IMR-90 (cell line): ENCODE measurements at regions not wholly inside any gene's neighbourhood (a gene's known extent, or its start where the extent isn't known, plus 50 kb on each side); places are given as distances from the start of the nearest gene placed in this dataset.

Experiments
- ATAC-seq: fragments of 200-7000 bp; cut with Tn5 transposase; 2 replicates; pipeline ENCODE4 v1.9.1; 2020; ENCODE audit warnings: low read depth, mild to moderate bottlenecking, moderate library complexity
- BruUV-seq: library from RNA; stranded (reverse); fragments of 400-500 nt; replicated peaks from 2 replicates; lab custom pipeline; 2021; lab: Mats Ljungman, UMichigan
- CTCF ChIA-PET: fragments of 300-600 bp; formaldehyde crosslinking; extraction: SDS; loops from one replicate; lab custom pipeline; 2021; ENCODE audit warnings: antibody characterized with exemption; lab: Yijun Ruan, JAX
- POLR2A ChIA-PET: fragments of 300-600 bp; sonication (Branson Sonifier 250); formaldehyde crosslinking; loops from one replicate; lab custom pipeline; 2022; ENCODE audit warnings: antibody characterized with exemption; ENCODE audit not compliant: unreplicated experiment; lab: Charles Lee
- DNase-seq: peaks from one replicate; pipeline ENCODE4 v3.0.0; 2013
- H2AFZ ChIP-seq: replicated peaks from 2 replicates; pipeline ENCODE3; 2013; ENCODE audit warnings: low read length, mild to moderate bottlenecking; ENCODE audit not compliant: poor library complexity
- H2AK5ac ChIP-seq: 2 replicates; pipeline ENCODE4 v1.6.1; 2013; ENCODE audit warnings: low read depth, low read length, inconsistent platforms
- H2AK9ac ChIP-seq: replicated peaks from 2 replicates; pipeline ENCODE3; 2013; ENCODE audit warnings: mild to moderate bottlenecking, low read depth, low read length, moderate library complexity; ENCODE audit not compliant: poor library complexity
- H2BK120ac ChIP-seq: 2 replicates; pipeline ENCODE4 v1.6.1; 2013; ENCODE audit warnings: low read depth, low read length, inconsistent platforms
- H2BK15ac ChIP-seq: 3 replicates; pipeline ENCODE4 v1.6.1; 2013; ENCODE audit warnings: low read depth, low read length, inconsistent platforms
- H2BK20ac ChIP-seq: 2 replicates; pipeline ENCODE4 v1.6.1; 2013; ENCODE audit warnings: low read depth, mild to moderate bottlenecking, inconsistent platforms, low read length, moderate library complexity
- H2BK5ac ChIP-seq: 2 replicates; pipeline ENCODE4 v1.6.1; 2013; ENCODE audit warnings: mild to moderate bottlenecking, low read depth, low read length, inconsistent platforms; ENCODE audit not compliant: poor library complexity, severe bottlenecking
- H3K14ac ChIP-seq: replicated peaks from 2 replicates; pipeline ENCODE4 v1.6.1; 2013; ENCODE audit warnings: low read depth, low read length, inconsistent platforms
- H3K18ac ChIP-seq: 2 replicates; pipeline ENCODE4 v1.6.1; 2013; ENCODE audit warnings: low read depth, low read length, control low read depth
- H3K23ac ChIP-seq: 2 replicates; pipeline ENCODE4 v1.6.1; 2013; ENCODE audit warnings: low read depth, low read length, inconsistent platforms
- H3K27ac ChIP-seq: 2 replicates; pipeline ENCODE4 v1.5.1; 2013; ENCODE audit warnings: mild to moderate bottlenecking, control low read depth, low read length; ENCODE audit not compliant: insufficient read depth
- H3K27me3 ChIP-seq: 2 replicates; pipeline ENCODE4 v1.6.1; 2013; ENCODE audit warnings: low read length; ENCODE audit not compliant: control insufficient read depth, insufficient read depth
- H3K36me3 ChIP-seq: 2 replicates; pipeline ENCODE4 v1.6.1; 2013; ENCODE audit warnings: low read length, mixed read lengths; ENCODE audit not compliant: control insufficient read depth, insufficient read depth
- H3K4ac ChIP-seq: 2 replicates; pipeline ENCODE4 v1.6.1; 2013; ENCODE audit warnings: low read depth, low read length, inconsistent platforms
- H3K4me1 ChIP-seq: 2 replicates; pipeline ENCODE4 v1.6.1; 2013; ENCODE audit warnings: low read length, mixed read lengths; ENCODE audit not compliant: control insufficient read depth, insufficient read depth
- H3K4me2 ChIP-seq: 2 replicates; pipeline ENCODE4 v1.6.1; 2013; ENCODE audit warnings: low read depth, mild to moderate bottlenecking, control low read depth, low read length, moderate library complexity
- H3K4me3 ChIP-seq: 2 replicates; pipeline ENCODE4 v1.5.1; 2013; ENCODE audit warnings: low read depth, mild to moderate bottlenecking, control low read depth, low read length, moderate library complexity; ENCODE audit not compliant: insufficient read depth
- H3K56ac ChIP-seq: 2 replicates; pipeline ENCODE4 v1.6.1; 2013; ENCODE audit warnings: low read length, inconsistent platforms; ENCODE audit not compliant: insufficient read depth; ENCODE audit errors: extremely low read depth
- H3K79me1 ChIP-seq, 2 experiments: 2 replicates each; pipeline ENCODE4 v1.6.1; 2013; ENCODE audit warnings: low read length in 2 of 2, inconsistent platforms in 1 of 2, low read depth in 1 of 2
- H3K9ac ChIP-seq: 2 replicates; pipeline ENCODE4 v1.6.1; 2013; ENCODE audit warnings: low read depth, low read length, control low read depth
- H3K9me1 ChIP-seq: 2 replicates; pipeline ENCODE4 v1.6.1; 2013; ENCODE audit warnings: low read length, inconsistent platforms; ENCODE audit not compliant: insufficient read depth
- H3K9me3 ChIP-seq: 2 replicates; pipeline ENCODE4 v1.6.1; 2013; ENCODE audit warnings: low read length; ENCODE audit not compliant: control insufficient read depth, insufficient read depth
- H4K20me1 ChIP-seq: 2 replicates; pipeline ENCODE4 v1.6.1; 2013; ENCODE audit warnings: low read length, inconsistent platforms; ENCODE audit not compliant: insufficient read depth
- H4K5ac ChIP-seq: 2 replicates; pipeline ENCODE4 v1.6.1; 2013; ENCODE audit warnings: mild to moderate bottlenecking, low read depth, low read length, control low read depth
- H4K8ac ChIP-seq, 2 experiments: 2 replicates each; pipeline ENCODE4 v1.6.1; 2013; ENCODE audit warnings: low read depth in 2 of 2, low read length in 2 of 2, control low read depth in 1 of 2, inconsistent platforms in 1 of 2
- H4K91ac ChIP-seq: 2 replicates; pipeline ENCODE4 v1.6.1; 2013; ENCODE audit warnings: low read depth, low read length, inconsistent platforms; ENCODE audit not compliant: insufficient read depth
- FOS ChIP-seq: fragments of 150-350 bp; IDR thresholded peaks from 2 replicates; pipeline ENCODE4 v1.6.1; 2016; ENCODE audit warnings: low read depth, low read length
- WGBS, 2 experiments: methylation state at CpG; one replicate each; pipeline versions ENCODE4 v1.1.5 to v1.1.7; 2013; ENCODE audit warnings: missing lambda C conversion rate in 2 of 2; ENCODE audit not compliant: insufficient read length in 1 of 2; ENCODE audit errors: extremely low coverage in 2 of 2; 5-methylcytosine and 5-hydroxymethylcytosine counted together
- dilution Hi-C: fragments of 300-500 bp; cut with HindIII; formaldehyde crosslinking; loops from one replicate; pipeline ENCODE4 v1.14.3; 2018; ENCODE audit warnings: low sequenced_read_pairs; ENCODE audit not compliant: unreplicated experiment
- in situ Hi-C: fragments of 300-500 bp; cut with MboI; formaldehyde crosslinking; loops from 3 replicates; pipeline ENCODE4 v1.14.3; 2019; ENCODE audit warnings: low sequenced_read_pairs, inconsistent platforms, mixed read lengths
- intact Hi-C: fragments of 100-400 bp; cut with micrococcal nuclease; formaldehyde crosslinking; loops from 2 replicates; pipeline ENCODE4 v1.10.0; 2022

- no peak overlapping the region for H3K4me2 ChIP-seq
- 0% methylated on average over 1 of the region's 10 CpGs; no CpG with 5 or more reads in 1 of the 2 experiments for WGBS, 2 experiments
- H2BK5ac ChIP-seq, result no peak overlapping the region
- dilution Hi-C loops, result no loop called here
- no peak overlapping the region for H2AK9ac ChIP-seq
- H3K36me3 ChIP-seq, result no peaks in the 10 kb centered on the region
- TF ChIP-seq FOS, result no peak
- H3K79me1 ChIP-seq, result no peaks in the 10 kb centered on the region
- no peaks in the 10 kb centered on the region for H4K20me1 ChIP-seq
- no peak overlapping the region for H4K91ac ChIP-seq
- H3K27me3 ChIP-seq, result no peaks in the 10 kb centered on the region; the same call in 1 of the 2 replicates
- no peaks in the 10 kb centered on the region for H3K9me1 ChIP-seq
- no peak overlapping the region for H3K18ac ChIP-seq
- H3K14ac ChIP-seq, result no peak overlapping the region
- ChIA-PET POLR2A (no interaction called here), CTCF (no interaction called here)
- in situ Hi-C loops, result no loop called here
- H2BK15ac ChIP-seq, result no peak overlapping the region
- H3K56ac ChIP-seq, result no peak overlapping the region
- no peak overlapping the region for H2AFZ ChIP-seq
- H3K23ac ChIP-seq, result no peak overlapping the region
- H3K9me3 ChIP-seq, result peaks cover 2% of the 10 kb centered on the region; the same call in 1 of the 2 replicates
- H2AK5ac ChIP-seq, result no peak overlapping the region
- no peaks in the 10 kb centered on the region for H3K4me1 ChIP-seq
- no peak overlapping the region for H3K9ac ChIP-seq
- H2BK20ac ChIP-seq, result no peak overlapping the region
- ATAC-seq (no peak), DNase-seq (no peak)
- intact Hi-C loops, result no loop called here
- H3K4me3 ChIP-seq, result no peak overlapping the region
- H4K5ac ChIP-seq, result no peak overlapping the region
- H3K27ac ChIP-seq, result no peak overlapping the region
- BruUV-seq, result no TSS peak
- no peak overlapping the region for H2BK120ac ChIP-seq
- H3K4ac ChIP-seq, result no peak overlapping the region
- no peak overlapping the region for H4K8ac ChIP-seq
Measured at GRCh38 chr4:173717581-173717980, 187.6 kb upstream of the HAND2 start.
